Esophagus muscularis mucosa (tissue), 3 donors: ENCODE measurements at regions not wholly inside any gene's neighbourhood (a gene's known extent, or its start where the extent isn't known, plus 50 kb on each side); places are given as distances from the start of the nearest gene placed in this dataset.

Source experiments
- POLR2A ChIP-seq: fragments of 450-650 bp; IDR thresholded peaks from one replicate; pipeline ENCODE4 v1.6.1; 2017; ENCODE audit warnings: antibody characterized with exemption, moderate library complexity, mild to moderate bottlenecking, low read depth
- POLR2AphosphoS5 ChIP-seq, 2 donors: sonication (generic); formaldehyde crosslinking; IDR thresholded peaks; one replicate each; pipeline ENCODE4 v1.6.1; 2017; ENCODE audit warnings: antibody characterized with exemption in 2 of 2
- TF ChIP-seq, protein P1 (sequence below), 3 experiments: fragments of 200-600 bp in 2 of 3; fragments of 450-650 bp in 1 of 3; sonication (generic) in 2 of 3; IDR thresholded peaks; one replicate each; pipeline ENCODE4 v1.5.1; 2017 to 2019; ENCODE audit warnings: antibody characterized with exemption in 3 of 3, mild to moderate bottlenecking in 2 of 3, moderate library complexity in 1 of 3

DNA sequence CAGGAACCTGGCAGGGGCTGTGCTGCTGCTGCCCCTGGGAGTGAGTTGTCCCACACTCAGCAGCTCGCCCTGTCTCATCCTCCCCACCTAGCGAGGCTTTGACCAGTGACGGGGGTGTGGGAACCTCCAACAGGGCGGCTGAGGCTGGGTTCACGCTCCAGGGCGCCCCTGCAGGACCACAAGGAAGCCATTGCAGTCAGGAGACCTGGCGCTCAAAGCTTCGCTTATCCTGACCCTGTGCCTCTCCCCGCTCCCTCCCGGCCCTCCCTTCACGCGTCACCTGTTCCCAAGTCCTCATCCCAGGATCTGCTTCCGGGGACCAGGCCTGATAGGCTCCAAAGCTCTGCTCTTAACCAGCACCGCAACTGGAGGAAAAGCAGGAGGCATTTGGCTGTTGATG, 272.0 kb upstream of the SFSWAP start:
- TF ChIP-seq, protein P1, sequence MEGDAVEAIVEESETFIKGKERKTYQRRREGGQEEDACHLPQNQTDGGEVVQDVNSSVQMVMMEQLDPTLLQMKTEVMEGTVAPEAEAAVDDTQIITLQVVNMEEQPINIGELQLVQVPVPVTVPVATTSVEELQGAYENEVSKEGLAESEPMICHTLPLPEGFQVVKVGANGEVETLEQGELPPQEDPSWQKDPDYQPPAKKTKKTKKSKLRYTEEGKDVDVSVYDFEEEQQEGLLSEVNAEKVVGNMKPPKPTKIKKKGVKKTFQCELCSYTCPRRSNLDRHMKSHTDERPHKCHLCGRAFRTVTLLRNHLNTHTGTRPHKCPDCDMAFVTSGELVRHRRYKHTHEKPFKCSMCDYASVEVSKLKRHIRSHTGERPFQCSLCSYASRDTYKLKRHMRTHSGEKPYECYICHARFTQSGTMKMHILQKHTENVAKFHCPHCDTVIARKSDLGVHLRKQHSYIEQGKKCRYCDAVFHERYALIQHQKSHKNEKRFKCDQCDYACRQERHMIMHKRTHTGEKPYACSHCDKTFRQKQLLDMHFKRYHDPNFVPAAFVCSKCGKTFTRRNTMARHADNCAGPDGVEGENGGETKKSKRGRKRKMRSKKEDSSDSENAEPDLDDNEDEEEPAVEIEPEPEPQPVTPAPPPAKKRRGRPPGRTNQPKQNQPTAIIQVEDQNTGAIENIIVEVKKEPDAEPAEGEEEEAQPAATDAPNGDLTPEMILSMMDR (IDR thresholded peaks at IDR 0.05), result no peak
- TF ChIP-seq POLR2AphosphoS5 (IDR thresholded peaks at IDR 0.05) (no peak), POLR2A (no peak)
